HG02852 (cell line): ENCODE measurements at regions not wholly inside any gene's neighbourhood (a gene's known extent, or its start where the extent isn't known, plus 50 kb on each side); places are given as distances from the start of the nearest gene placed in this dataset.

Source experiments
- ATAC-seq: cut with Tn5 transposase; IDR thresholded peaks from one replicate; pipeline ENCODE4 v1.9.1; 2021; ENCODE audit warnings: mild to moderate bottlenecking, moderate library complexity; ENCODE audit not compliant: unreplicated experiment

- ATAC-seq: peak; percentile 47
These were observed 100.0 kb upstream of the RIPOR2 start for GRCh38 chr6:25035512-25036435.

GRCh38 chr6:25036461-25036860 is 100.7 kb upstream of the RIPOR2 start:
- no peak for ATAC-seq

- no peak for ATAC-seq
These were observed 102.5 kb upstream of the RIPOR2 start for GRCh38 chr6:25038300-25038699.

- no peak for ATAC-seq
These were observed 103.2 kb upstream of the RIPOR2 start for GRCh38 chr6:25038999-25039398.

GRCh38 chr6:25041485-25042035 is 105.8 kb upstream of the RIPOR2 start:
- no peak for ATAC-seq

GRCh38 chr6:25042036-25042521 is 106.3 kb upstream of the RIPOR2 start:
- no peak for ATAC-seq

- no peak for ATAC-seq
These were observed 106.8 kb upstream of the RIPOR2 start for GRCh38 chr6:25042536-25042935.

GRCh38 chr6:25042984-25043725 is 107.4 kb upstream of the RIPOR2 start:
- ATAC-seq: no peak

- ATAC-seq: no peak
These were observed 108.1 kb upstream of the RIPOR2 start for GRCh38 chr6:25043892-25044291.

GRCh38 chr6:25046942-25047341 is 111.2 kb upstream of the RIPOR2 start:
- ATAC-seq: no peak

- ATAC-seq: no peak
These were observed 114.6 kb upstream of the RIPOR2 start for GRCh38 chr6:25050356-25050755.

- no peak for ATAC-seq
These were observed 115.3 kb upstream of the RIPOR2 start for GRCh38 chr6:25051083-25051482.

- ATAC-seq: no peak
These were observed 116.4 kb upstream of the RIPOR2 start for GRCh38 chr6:25052181-25052580.

GRCh38 chr6:25053875-25054371 is 118.2 kb upstream of the RIPOR2 start:
- peak; percentile 84 for ATAC-seq

- no peak for ATAC-seq
These were observed 118.7 kb upstream of the RIPOR2 start for GRCh38 chr6:25054469-25054868.

GRCh38 chr6:25056130-25056529 is 120.4 kb upstream of the RIPOR2 start:
- peak; percentile 50 for ATAC-seq

- no peak for ATAC-seq
These were observed 121.5 kb upstream of the RIPOR2 start for GRCh38 chr6:25057111-25057905.

- ATAC-seq: no peak
These were observed 122.7 kb upstream of the RIPOR2 start for GRCh38 chr6:25058441-25058840.

GRCh38 chr6:25058941-25059340 is 123.2 kb upstream of the RIPOR2 start:
- no peak for ATAC-seq

GRCh38 chr6:25060522-25060921 is 124.8 kb upstream of the RIPOR2 start:
- ATAC-seq: no peak
